GM21515 (cell line): ENCODE measurements at regions not wholly inside any gene's neighbourhood (a gene's known extent, or its start where the extent isn't known, plus 50 kb on each side); places are given as distances from the start of the nearest gene placed in this dataset.

ENCODE experiments used
- ATAC-seq: cut with Tn5 transposase; IDR thresholded peaks from one replicate; pipeline ENCODE4 v1.9.1; 2021; ENCODE audit not compliant: unreplicated experiment

- ATAC-seq = no peak
Measured at GRCh38 chr16:55152875-55153390, 171.1 kb upstream of the IRX6 start.

- ATAC-seq = no peak
Measured at GRCh38 chr16:55154262-55154661, 169.7 kb upstream of the IRX6 start.

GRCh38 chr16:55154956-55155355, 169.0 kb upstream of the IRX6 start:
- ATAC-seq = no peak

- no peak for ATAC-seq
Measured at GRCh38 chr16:55155815-55156214, 168.2 kb upstream of the IRX6 start.

- no peak for ATAC-seq
Measured at GRCh38 chr16:55169780-55170179, 154.2 kb upstream of the IRX6 start.

- ATAC-seq = no peak
Measured at GRCh38 chr16:55171241-55171640, 152.8 kb upstream of the IRX6 start.

- no peak for ATAC-seq
Measured at GRCh38 chr16:55175389-55175788, 148.6 kb upstream of the IRX6 start.

GRCh38 chr16:55176901-55177300, 147.1 kb upstream of the IRX6 start:
- no peak for ATAC-seq

- ATAC-seq = no peak
Measured at GRCh38 chr16:55179411-55179810, 144.6 kb upstream of the IRX6 start.

GRCh38 chr16:55179852-55180585, 144.0 kb upstream of the IRX6 start:
- no peak for ATAC-seq

- ATAC-seq = no peak
Measured at GRCh38 chr16:55184052-55184451, 140.0 kb upstream of the IRX6 start.

- ATAC-seq = no peak
Measured at GRCh38 chr16:55184619-55185018, 139.4 kb upstream of the IRX6 start.

GRCh38 chr16:55189224-55189623, 134.8 kb upstream of the IRX6 start:
- no peak for ATAC-seq

GRCh38 chr16:55189682-55190636, 134.0 kb upstream of the IRX6 start:
- ATAC-seq = no peak

- ATAC-seq = no peak
Measured at GRCh38 chr16:55192734-55193133, 131.3 kb upstream of the IRX6 start.

- ATAC-seq = no peak
Measured at GRCh38 chr16:55203570-55203969, 120.4 kb upstream of the IRX6 start.

- ATAC-seq = no peak
Measured at GRCh38 chr16:55204069-55204468, 119.9 kb upstream of the IRX6 start.

- ATAC-seq = no peak
Measured at GRCh38 chr16:55204923-55205322, 119.1 kb upstream of the IRX6 start.

GRCh38 chr16:55207693-55208428, 116.1 kb upstream of the IRX6 start:
- ATAC-seq = no peak

- ATAC-seq = no peak
Measured at GRCh38 chr16:55209626-55210025, 114.4 kb upstream of the IRX6 start.

GRCh38 chr16:55212791-55213190, 111.2 kb upstream of the IRX6 start:
- ATAC-seq = no peak
